CD4-positive, alpha-beta memory T cell (primary cell): ENCODE measurements at regions not wholly inside any gene's neighbourhood (a gene's known extent, or its start where the extent isn't known, plus 50 kb on each side); places are given as distances from the start of the nearest gene placed in this dataset.
A peak's percentile ranks its signal among the peaks of the same experiment; 100 is the strongest.
"Not testable (repeated sequence)": the region's sequence is repeated elsewhere in the genome, so short reads cannot be mapped to it uniquely, and the experiment has no call there.

Experiments used
- CTCF ChIA-PET: fragments of 350-600 bp; sonication (Branson Sonifier 250); formaldehyde crosslinking; loops from one replicate; lab custom pipeline; 2021; ENCODE audit warnings: inconsistent platforms; ENCODE audit not compliant: partially characterized antibody; lab: Charles Lee
- POLR2A ChIA-PET: fragments of 350-600 bp; sonication (Branson Sonifier 250); formaldehyde crosslinking; loops from one replicate; lab custom pipeline; 2021; ENCODE audit not compliant: partially characterized antibody; lab: Charles Lee
- DNase-seq, 5 donors: peaks; one replicate each; pipeline versions ENCODE4 v3.0.0 to v3.0.0-alpha.2; 2020 to 2022; ENCODE audit warnings: mixed read lengths in 1 of 5
- H3K27ac ChIP-seq: one replicate; pipeline ENCODE4 v1.7.0; 2013; ENCODE audit warnings: low read depth, low read length
- H3K27me3 ChIP-seq: 2 replicates; pipeline ENCODE4 v1.7.0; 2013; ENCODE audit warnings: mild to moderate bottlenecking, low read length, moderate library complexity; ENCODE audit not compliant: insufficient read depth
- H3K36me3 ChIP-seq: 2 replicates; pipeline ENCODE4 v1.7.0; 2013; ENCODE audit warnings: mild to moderate bottlenecking, low read length, moderate library complexity; ENCODE audit not compliant: insufficient read depth
- H3K4me1 ChIP-seq: 2 replicates; pipeline ENCODE4 v1.7.0; 2013; ENCODE audit warnings: mild to moderate bottlenecking, low read length, moderate library complexity; ENCODE audit not compliant: insufficient read depth
- H3K4me3 ChIP-seq, 2 donors: one replicate each; pipeline ENCODE4 v1.7.0; 2013; ENCODE audit warnings: low read length in 2 of 2, mild to moderate bottlenecking in 1 of 2
- H3K9me3 ChIP-seq, 2 donors: one replicate each; pipeline ENCODE4 v1.7.0; 2013; ENCODE audit warnings: low read length in 2 of 2, control low read depth in 1 of 2; ENCODE audit not compliant: control insufficient read depth in 1 of 2
- H3K27ac Mint-ChIP-seq, 7 donors: one replicate each; pipeline ENCODE4 v1.8.0; 2020 to 2021; ENCODE audit warnings: mixed read lengths in 7 of 7, mild to moderate bottlenecking in 6 of 7, inconsistent platforms in 3 of 7, moderate library complexity in 3 of 7
- H3K27me3 Mint-ChIP-seq, 2 donors: one replicate each; pipeline ENCODE4 v1.8.0; 2020 to 2021; ENCODE audit warnings: mixed read lengths in 2 of 2
- H3K36me3 Mint-ChIP-seq, 2 donors: one replicate each; pipeline ENCODE4 v1.8.0; 2020 to 2021; ENCODE audit warnings: mixed read lengths in 2 of 2, inconsistent platforms in 1 of 2, mild to moderate bottlenecking in 1 of 2
- H3K4me1 Mint-ChIP-seq, 4 donors: one replicate each; pipeline ENCODE4 v1.8.0; 2020 to 2021; ENCODE audit warnings: mixed read lengths in 4 of 4, mild to moderate bottlenecking in 1 of 4
- H3K4me3 Mint-ChIP-seq, 8 donors: one replicate each; pipeline ENCODE4 v1.8.0; 2020 to 2021; ENCODE audit warnings: mixed read lengths in 8 of 8, mild to moderate bottlenecking in 7 of 8, moderate library complexity in 6 of 8, inconsistent platforms in 3 of 8
- H3K9me3 Mint-ChIP-seq, 8 donors: one replicate each; pipeline ENCODE4 v1.8.0; 2020 to 2021; ENCODE audit warnings: mixed read lengths in 8 of 8, mild to moderate bottlenecking in 5 of 8, inconsistent platforms in 3 of 8, moderate library complexity in 1 of 8
- intact Hi-C: fragments of 100-400 bp; cut with micrococcal nuclease; formaldehyde crosslinking; loops from one replicate; pipeline ENCODE4 v1.15.1; 2023

DNA sequence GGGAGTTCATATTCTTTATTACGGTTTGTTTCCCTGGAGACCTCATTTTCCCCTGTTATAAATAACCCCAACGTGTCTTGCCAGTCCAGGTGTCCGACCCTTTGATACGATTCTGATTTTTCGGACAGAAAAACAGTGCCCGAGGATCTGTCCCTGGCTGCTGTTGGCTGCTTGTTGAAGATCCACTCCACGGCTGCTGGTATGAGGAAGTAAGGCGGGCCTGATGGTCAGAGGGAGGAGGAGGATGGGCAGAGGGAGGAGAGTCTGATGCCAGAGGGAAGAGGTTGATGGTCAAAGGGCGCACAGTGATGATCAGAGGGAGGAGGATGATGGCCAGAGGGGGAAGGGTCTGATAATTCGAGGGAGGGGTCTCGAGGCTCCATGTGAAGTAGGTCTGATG, 99.9 kb downstream of the ATP6V0E2 start:
- DNase-seq, CTCF ChIA-PET, intact Hi-C loops, H3K9me3 ChIP-seq, H3K4me3 ChIP-seq, H3K4me1 ChIP-seq, H3K27me3 ChIP-seq, POLR2A ChIA-PET, H3K9me3 Mint-ChIP-seq, H3K4me3 Mint-ChIP-seq, H3K36me3 ChIP-seq, H3K36me3 Mint-ChIP-seq, H3K27ac ChIP-seq, H3K27me3 Mint-ChIP-seq, H3K4me1 Mint-ChIP-seq, H3K27ac Mint-ChIP-seq: not testable (repeated sequence)

DNA sequence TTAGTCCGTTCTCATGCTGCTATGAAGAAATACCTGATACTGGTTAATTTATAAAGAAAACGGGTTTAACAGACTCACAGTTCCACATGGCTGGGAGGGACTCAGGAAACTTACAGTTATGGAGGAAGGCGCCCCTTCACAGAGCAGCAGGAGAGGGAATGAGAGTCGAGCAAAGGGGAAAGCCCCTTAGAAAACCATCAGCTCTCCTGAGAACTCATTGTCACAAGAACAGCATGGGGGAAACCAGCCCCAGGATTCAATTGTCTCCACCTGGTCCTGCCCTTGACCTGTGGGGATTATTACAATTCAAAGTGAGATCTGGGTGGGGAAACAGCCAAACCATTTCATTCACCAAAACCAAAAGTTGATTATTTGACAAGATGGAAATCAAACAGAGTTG, 101.8 kb downstream of the ATP6V0E2 start:
- H3K27ac Mint-ChIP-seq, H3K9me3 Mint-ChIP-seq, H3K9me3 ChIP-seq, H3K36me3 Mint-ChIP-seq, DNase-seq, POLR2A ChIA-PET, H3K4me3 ChIP-seq, H3K4me1 ChIP-seq, intact Hi-C loops, H3K27ac ChIP-seq, H3K27me3 Mint-ChIP-seq, H3K4me1 Mint-ChIP-seq, H3K27me3 ChIP-seq, H3K36me3 ChIP-seq, CTCF ChIA-PET: not testable (repeated sequence)
- peak overlapping the region in 1 of 8 donors; percentile 5 for H3K4me3 Mint-ChIP-seq

DNA sequence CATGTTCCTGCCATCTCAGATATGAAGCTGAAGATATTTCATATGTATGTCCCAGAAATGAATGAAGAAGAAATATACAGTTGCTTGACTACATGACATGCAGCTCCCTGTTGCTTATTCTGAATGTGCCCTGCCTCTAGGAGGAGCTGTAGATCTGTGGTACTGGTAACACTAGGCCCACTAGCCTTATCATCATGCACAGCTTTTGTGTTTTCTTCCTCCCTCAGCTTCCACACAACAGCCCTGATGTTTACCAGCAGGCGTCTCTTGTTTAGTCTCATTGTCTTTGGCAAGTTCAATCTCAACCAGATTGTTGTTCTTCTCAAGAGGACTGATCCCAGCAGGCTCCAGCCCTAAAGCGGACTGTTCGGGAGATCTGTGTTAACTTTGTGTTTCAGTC, 104.8 kb downstream of the ATP6V0E2 start:
- H3K4me3 Mint-ChIP-seq, H3K36me3 ChIP-seq, H3K4me1 ChIP-seq, H3K27ac ChIP-seq, H3K9me3 ChIP-seq, H3K27ac Mint-ChIP-seq, H3K4me1 Mint-ChIP-seq, CTCF ChIA-PET, H3K4me3 ChIP-seq, H3K27me3 ChIP-seq, H3K27me3 Mint-ChIP-seq, DNase-seq, H3K9me3 Mint-ChIP-seq, H3K36me3 Mint-ChIP-seq, intact Hi-C loops, POLR2A ChIA-PET: not testable (repeated sequence)

DNA sequence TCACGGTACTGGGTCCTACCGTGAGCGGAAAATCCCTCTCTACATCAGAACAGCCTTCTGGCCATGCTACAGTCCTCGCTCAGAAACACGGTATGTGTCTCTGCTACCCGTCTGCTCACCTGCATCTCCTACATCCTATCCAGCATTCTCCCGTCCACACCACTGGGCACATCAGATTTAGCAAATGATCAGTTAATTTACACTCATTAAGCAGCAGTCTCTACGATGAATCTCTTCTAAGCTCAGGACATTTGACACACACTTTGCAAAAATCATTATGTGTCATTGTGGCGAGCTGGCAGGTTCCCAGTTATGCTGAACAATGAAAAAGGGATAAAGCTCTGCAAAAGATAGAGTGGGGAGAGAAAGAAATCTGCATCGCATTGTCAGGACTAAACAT, 105.2 kb downstream of the ATP6V0E2 start:
- H3K4me1 Mint-ChIP-seq, H3K27ac Mint-ChIP-seq, H3K4me3 Mint-ChIP-seq, H3K9me3 ChIP-seq, intact Hi-C loops, H3K27ac ChIP-seq, H3K36me3 Mint-ChIP-seq, H3K9me3 Mint-ChIP-seq, H3K27me3 Mint-ChIP-seq, H3K4me3 ChIP-seq, H3K36me3 ChIP-seq, H3K4me1 ChIP-seq, CTCF ChIA-PET, POLR2A ChIA-PET, DNase-seq, H3K27me3 ChIP-seq: not testable (repeated sequence)

DNA sequence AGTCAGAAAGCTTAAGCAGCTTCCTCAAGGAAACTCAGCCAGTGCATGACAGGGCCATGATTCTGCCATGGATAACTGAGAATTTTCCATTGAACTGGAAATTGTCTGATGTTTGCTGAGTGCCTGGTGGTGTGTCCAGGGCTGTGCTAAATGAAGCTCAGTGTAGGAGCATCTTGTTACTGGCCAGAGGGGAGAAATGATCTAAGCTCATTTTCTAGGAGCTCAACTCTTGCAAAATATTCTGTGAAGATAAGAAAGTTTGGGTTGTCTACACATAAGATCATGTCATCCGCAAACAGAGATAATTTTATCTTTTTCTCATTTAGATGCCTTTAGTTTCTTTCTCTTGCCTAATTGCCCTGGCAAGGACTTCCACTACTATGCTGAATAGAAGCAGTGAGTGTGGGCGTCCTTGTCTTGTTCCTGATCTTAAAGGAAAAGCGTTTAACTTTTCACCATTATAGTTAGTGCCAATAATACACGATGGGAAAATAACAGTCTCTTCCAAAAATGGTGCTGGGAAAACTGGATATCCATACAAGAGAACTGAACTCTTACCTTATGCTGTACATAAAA, 108.9 kb downstream of the ATP6V0E2 start:
- H3K27ac ChIP-seq, H3K27me3 Mint-ChIP-seq, H3K9me3 ChIP-seq, H3K27ac Mint-ChIP-seq, H3K36me3 ChIP-seq, H3K4me1 ChIP-seq, H3K4me3 Mint-ChIP-seq, DNase-seq, POLR2A ChIA-PET, H3K4me3 ChIP-seq, H3K9me3 Mint-ChIP-seq, intact Hi-C loops, H3K4me1 Mint-ChIP-seq, CTCF ChIA-PET, H3K27me3 ChIP-seq, H3K36me3 Mint-ChIP-seq: not testable (repeated sequence)

DNA sequence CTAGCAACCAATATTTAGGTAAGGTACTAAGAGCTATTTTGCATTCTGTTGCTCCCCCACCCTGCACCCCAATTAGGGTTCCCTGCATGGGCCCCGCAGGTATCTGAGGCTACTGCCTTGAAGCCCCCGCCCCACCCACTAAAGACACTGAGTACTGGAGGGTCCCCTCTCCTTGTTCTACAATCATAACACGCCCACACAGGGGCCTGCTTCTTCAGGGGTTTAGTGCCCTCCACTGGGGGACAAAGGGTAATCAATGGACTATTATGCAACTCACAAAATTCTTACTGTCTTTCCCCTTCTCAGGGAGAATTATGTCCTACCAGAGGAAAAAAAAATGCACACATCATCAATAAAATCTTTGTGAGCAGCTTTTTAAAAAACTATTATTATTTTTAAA, 113.1 kb downstream of the ATP6V0E2 start:
- H3K4me1 Mint-ChIP-seq, CTCF ChIA-PET, H3K9me3 Mint-ChIP-seq, H3K4me3 Mint-ChIP-seq, H3K27ac Mint-ChIP-seq, DNase-seq, H3K36me3 Mint-ChIP-seq, H3K27ac ChIP-seq, H3K27me3 Mint-ChIP-seq, H3K4me3 ChIP-seq, H3K4me1 ChIP-seq, POLR2A ChIA-PET, H3K9me3 ChIP-seq, H3K27me3 ChIP-seq, intact Hi-C loops, H3K36me3 ChIP-seq: not testable (repeated sequence)

DNA sequence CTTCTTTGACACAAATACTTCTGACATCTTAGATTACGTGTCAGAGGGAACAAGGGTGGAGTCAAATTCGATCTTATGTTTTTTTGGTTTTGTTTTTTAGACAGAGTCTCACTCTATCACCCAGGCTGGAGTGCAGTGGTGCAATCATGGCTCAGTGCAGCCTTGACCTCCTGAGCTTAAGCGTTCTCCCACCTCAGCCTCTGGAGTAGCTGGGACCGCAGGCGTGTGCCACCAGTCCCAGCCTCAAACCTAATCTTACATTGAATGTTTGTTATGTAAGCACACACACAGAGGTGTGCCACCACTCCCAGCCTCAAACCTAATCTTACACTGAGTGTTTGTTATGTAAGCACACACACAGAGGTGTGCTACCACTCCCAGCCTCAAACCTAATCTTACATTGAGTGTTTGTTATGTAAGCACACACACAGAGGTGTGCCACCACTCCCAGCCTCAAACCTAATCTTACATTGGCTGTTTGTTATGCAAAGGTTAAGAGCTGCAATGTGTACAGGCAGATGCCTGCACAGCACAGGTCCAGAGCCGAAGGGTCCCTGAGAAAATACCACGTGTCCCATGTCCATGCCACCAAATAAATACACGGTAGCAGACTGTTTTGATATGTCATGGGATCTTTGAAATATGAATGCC, 118.0 kb downstream of the ATP6V0E2 start:
- H3K27me3 Mint-ChIP-seq, CTCF ChIA-PET, H3K9me3 ChIP-seq, DNase-seq, H3K27ac ChIP-seq, H3K4me3 ChIP-seq, POLR2A ChIA-PET, H3K4me1 Mint-ChIP-seq, H3K27me3 ChIP-seq, H3K36me3 ChIP-seq, H3K9me3 Mint-ChIP-seq, H3K4me3 Mint-ChIP-seq, H3K4me1 ChIP-seq, intact Hi-C loops, H3K36me3 Mint-ChIP-seq, H3K27ac Mint-ChIP-seq: not testable (repeated sequence)

DNA sequence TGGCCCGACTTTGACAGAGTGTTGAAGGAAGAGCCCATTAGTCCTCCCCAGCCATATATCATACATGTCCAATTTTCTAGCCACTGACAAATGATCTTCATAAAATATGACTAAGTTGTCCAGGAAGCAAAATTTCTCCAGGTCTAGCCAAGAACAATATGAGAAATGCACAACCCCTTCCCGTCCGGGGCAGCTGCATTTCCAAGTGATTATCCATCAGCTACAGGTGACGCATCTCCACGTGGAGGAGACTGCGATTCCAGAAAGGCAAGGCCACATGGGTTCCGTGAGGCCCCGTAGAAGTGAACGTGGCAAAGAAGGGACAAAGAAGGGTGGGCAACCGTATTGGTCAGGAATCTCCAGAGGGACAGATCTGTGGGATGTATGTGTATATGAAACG, 118.6 kb downstream of the ATP6V0E2 start:
- H3K27ac ChIP-seq, H3K9me3 Mint-ChIP-seq, POLR2A ChIA-PET, H3K4me3 Mint-ChIP-seq, H3K9me3 ChIP-seq, H3K27me3 Mint-ChIP-seq, H3K4me1 Mint-ChIP-seq, H3K36me3 Mint-ChIP-seq, H3K36me3 ChIP-seq, H3K27me3 ChIP-seq, DNase-seq, intact Hi-C loops, H3K4me3 ChIP-seq, CTCF ChIA-PET, H3K4me1 ChIP-seq: not testable (repeated sequence)
- H3K27ac Mint-ChIP-seq = peak overlapping the region in 1 of 7 donors; percentile 41
